ENCODE measurements at regions not wholly inside any gene's neighbourhood (a gene's known extent, or its start where the extent isn't known, plus 50 kb on each side); places are given as distances from the start of the nearest gene placed in this dataset.

GRCh38 chr11:128174465-128175291 lies 412.7 kb downstream of the ETS1 start:
- no peaks in the 10 kb centered on the region for H3F3A ChIP-seq (replicated peaks; ENCODE audit: low read depth)

More at GRCh38 chr11:128174465-128175291, 412.7 kb downstream of the ETS1 start:
- TF ChIP-seq ETS1 (IDR thresholded peaks at IDR 0.05) = no peak
- no peak for TF ChIP-seq EZH2 (IDR thresholded peaks at IDR 0.05; ENCODE audit: low read depth, unreplicated experiment)
- TF ChIP-seq, protein P1, sequence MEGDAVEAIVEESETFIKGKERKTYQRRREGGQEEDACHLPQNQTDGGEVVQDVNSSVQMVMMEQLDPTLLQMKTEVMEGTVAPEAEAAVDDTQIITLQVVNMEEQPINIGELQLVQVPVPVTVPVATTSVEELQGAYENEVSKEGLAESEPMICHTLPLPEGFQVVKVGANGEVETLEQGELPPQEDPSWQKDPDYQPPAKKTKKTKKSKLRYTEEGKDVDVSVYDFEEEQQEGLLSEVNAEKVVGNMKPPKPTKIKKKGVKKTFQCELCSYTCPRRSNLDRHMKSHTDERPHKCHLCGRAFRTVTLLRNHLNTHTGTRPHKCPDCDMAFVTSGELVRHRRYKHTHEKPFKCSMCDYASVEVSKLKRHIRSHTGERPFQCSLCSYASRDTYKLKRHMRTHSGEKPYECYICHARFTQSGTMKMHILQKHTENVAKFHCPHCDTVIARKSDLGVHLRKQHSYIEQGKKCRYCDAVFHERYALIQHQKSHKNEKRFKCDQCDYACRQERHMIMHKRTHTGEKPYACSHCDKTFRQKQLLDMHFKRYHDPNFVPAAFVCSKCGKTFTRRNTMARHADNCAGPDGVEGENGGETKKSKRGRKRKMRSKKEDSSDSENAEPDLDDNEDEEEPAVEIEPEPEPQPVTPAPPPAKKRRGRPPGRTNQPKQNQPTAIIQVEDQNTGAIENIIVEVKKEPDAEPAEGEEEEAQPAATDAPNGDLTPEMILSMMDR (conservative IDR thresholded peaks at IDR 0.05; ENCODE audit: low read depth in 2 of 2) = 0 out of 4 replicates have a peak, but pooled peaks of 1 of the 2 experiments have one; percentile 12
- TF ChIP-seq ZNF462 (CRISPR knock-in tag; IDR thresholded peaks at IDR 0.05) = peak; percentile 80
- peak; percentile 60 for TF ChIP-seq NANOG (IDR thresholded peaks at IDR 0.05; ENCODE audit: borderline replicate concordance)
- peaks cover 4% of the 10 kb centered on the region for H3K9me2 ChIP-seq (ENCODE audit: insufficient read depth)
- no peaks in the 10 kb centered on the region for H3K36me3 ChIP-seq (ENCODE audit: insufficient read depth)
- no peaks in the 10 kb centered on the region for H4K20me1 ChIP-seq (replicated peaks; ENCODE audit: insufficient read depth)
- no peaks in the 10 kb centered on the region for H3K79me2 ChIP-seq (replicated peaks; ENCODE audit: insufficient read depth)
- peak; percentile 77 for DNase-seq (ENCODE audit: low spot score)
- peak overlapping the region; percentile 15; the same call in 1 of the 2 replicates for H3K27ac ChIP-seq (ENCODE audit: low read depth)
- H3K4me1 ChIP-seq (ENCODE audit: insufficient read depth) = peaks cover 9% of the 10 kb centered on the region; the same call in 1 of the 2 replicates
- H2AFZ ChIP-seq = no peak overlapping the region
- Mint-ChIP-seq H3K4me1 (peaks cover 14% of the 10 kb centered on the region), H3K27me3 (ENCODE audit: insufficient read depth, low read depth, poor library complexity) (peaks cover 3% of the 10 kb centered on the region), H3K27ac (peak overlapping the region; percentile 57), H3K36me3 (ENCODE audit: low read depth) (no peaks in the 10 kb centered on the region), H3K9me3 (no peaks in the 10 kb centered on the region), H3K4me3 (no peak overlapping the region; the same call in 2 of the 3 replicates)
- no peak overlapping the region for H3K4me3 ChIP-seq
- no peaks in the 10 kb centered on the region for H3K27me3 ChIP-seq (ENCODE audit: insufficient read depth)
- H3K4me2 ChIP-seq = 0 out of 2 replicates have a peak overlapping the region, but pooled peaks have one; percentile 4
- peak; percentile 74 for ATAC-seq

Measured in GM23338 (cell line).